CD4-positive, alpha-beta T cell treated with Interleukin-4 for 1 hour (primary cell): ENCODE measurements at regions not wholly inside any gene's neighbourhood (a gene's known extent, or its start where the extent isn't known, plus 50 kb on each side); places are given as distances from the start of the nearest gene placed in this dataset.
"Not testable (repeated sequence)": the region's sequence is repeated elsewhere in the genome, so short reads cannot be mapped to it uniquely, and the experiment has no call there.

Experiments used
- DNase-seq, 2 donors: peaks; one replicate each; pipeline ENCODE4 v3.0.0-alpha.2; 2020 to 2022

DNA sequence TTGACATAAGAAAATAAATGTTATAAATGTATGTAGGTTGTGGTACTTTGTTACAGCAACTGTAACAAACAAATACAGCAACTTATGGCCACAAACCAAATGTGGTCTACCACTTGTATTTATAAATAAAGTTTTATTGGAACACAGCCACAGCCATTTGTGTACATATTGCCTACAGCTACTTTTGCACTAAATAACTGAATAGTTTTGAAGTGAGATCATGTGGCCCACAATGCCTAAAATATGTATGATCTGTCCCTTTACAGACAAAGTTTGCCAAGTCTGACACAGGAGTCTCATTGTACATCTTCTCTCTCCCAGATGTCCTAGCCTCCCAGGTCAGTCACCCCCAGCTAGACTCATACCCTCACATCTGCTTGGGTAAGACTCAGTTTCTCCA lies 283.6 kb upstream of the PRDM9 start:
- no peak for DNase-seq

DNA sequence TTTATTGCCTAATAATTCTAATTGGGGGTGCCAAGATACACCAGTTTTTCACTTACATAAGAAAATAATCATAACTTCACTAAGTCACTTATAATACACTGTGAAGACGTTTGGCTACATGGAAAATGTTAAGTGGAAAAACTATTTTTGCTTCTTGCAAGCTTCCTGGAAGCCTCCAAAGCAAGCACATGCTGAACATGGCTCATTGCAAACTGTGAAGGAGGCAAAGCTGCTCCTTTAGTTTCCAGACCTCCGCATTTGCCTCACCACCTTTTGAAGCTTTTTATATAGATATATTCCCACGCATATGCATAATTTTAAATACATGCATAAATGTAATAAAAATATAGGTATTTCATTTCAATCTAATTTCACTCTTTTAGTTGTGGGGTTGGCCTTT lies 285.6 kb upstream of the PRDM9 start:
- DNase-seq = no peak

DNA sequence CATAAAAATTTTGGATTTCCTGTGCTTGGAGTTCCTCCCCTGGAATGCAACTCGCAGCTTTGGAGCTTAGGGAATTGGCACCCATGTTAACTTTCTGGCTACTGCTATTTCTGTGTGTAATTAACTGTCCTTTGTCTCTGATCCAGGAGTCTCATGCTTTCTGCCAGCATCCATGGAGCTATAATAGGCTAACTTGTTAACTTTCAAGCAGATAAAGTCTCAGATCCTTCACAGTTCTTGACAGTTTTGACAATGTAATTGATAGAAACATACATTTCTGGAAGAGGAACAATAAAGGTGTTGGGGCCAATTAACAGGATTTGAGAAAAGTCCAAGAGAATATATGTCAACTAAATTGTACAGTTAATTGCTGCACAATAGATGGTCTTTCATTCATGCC lies 290.2 kb upstream of the PRDM9 start:
- DNase-seq = no peak

DNA sequence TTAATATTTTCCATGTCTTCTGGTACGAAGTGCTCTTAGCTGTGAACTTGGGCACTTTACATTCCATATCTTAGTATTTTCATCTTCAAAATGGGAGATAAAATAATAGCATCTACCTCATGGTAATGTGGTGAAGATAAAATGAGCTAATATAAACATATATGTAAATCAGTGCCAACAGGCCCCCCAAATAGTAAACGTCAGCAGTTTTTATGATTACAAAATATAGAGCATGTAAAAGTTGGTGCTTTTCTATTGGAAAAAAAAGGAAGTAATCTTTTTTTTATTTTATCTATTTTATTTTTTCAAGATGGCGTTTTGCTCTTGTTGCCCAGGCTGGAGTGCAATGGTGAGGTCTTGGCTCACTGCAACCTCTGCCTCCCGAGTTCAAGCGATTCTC lies 291.1 kb upstream of the PRDM9 start:
- no peak for DNase-seq

DNA sequence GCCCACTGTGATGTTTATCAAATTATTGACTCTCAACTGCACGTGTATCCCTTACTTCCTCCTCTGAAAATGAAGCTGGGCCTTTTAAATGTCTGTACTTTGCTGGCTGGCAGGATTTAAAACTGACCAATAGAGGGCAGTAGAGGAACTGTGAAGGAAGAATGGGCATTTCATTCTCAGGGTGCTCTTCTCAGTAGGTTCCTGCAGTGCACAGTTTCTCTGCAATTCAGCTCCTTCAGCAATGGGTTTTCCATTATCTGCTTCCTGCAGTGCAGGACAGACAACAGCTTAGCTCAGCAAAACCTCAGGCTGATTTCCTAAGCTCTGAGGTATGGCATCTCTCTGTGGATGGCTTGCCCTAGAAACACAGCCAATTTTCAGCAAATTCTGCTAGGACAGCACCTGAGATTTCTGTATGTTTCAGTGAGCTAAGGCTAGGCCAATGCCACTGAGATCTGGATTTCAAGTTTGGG lies 298.4 kb upstream of the PRDM9 start:
- peak in 1 of 2 donors; percentile 2 for DNase-seq

DNA sequence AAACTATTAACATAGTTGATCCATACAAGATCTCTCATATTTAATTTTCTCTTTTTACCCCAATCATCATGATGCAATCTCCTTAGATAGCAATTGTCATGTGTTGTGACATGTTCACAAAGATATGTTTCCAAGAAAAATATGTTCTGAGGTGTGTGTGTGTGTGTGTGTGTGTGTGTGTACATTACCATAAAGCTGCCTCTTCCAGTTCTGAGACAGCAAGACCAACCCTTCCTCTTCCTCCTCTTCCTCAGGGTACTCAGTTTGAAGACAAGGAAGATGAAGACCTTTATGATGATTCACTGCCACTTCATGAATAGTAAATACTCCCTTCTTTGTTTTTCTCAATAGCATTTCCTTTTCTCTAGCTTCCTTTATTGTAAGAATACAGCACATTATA lies 303.3 kb upstream of the PRDM9 start:
- DNase-seq = no peak

DNA sequence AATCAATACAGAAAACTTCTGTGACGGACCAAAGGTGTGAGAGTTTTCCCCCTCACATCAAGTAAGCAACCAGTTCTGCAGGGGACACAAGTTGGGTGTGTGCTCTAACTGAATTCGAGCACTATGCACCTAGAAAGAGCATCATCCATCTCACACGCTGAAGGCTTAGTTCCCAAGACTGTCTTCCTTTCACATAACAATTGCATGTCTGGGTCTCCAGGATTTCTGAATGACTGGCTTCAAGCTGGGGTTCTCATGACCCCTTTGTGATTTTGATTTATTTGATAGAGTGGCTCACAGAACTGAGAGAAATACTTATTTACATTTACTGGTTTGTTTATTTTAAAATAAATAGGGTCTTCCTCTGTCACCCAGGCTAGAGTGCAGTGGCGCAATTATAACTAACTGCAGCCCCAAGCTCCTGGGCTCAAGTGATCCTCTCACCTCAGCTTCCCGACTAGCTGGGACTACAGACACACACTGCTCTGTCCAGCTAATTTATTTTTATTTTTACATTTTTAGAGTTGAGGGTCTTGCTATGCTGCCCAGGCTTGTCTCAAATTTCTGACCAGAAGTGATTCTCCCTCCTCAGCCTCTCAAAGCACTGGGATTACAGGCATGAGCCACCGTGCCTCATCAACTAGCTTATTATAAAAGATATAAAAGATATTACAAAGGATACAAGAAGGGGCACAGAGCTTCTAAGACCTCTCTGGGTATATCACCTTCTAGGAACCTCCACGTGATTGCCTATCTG lies 316.7 kb upstream of the CDH12 start:
- no peak for DNase-seq

DNA sequence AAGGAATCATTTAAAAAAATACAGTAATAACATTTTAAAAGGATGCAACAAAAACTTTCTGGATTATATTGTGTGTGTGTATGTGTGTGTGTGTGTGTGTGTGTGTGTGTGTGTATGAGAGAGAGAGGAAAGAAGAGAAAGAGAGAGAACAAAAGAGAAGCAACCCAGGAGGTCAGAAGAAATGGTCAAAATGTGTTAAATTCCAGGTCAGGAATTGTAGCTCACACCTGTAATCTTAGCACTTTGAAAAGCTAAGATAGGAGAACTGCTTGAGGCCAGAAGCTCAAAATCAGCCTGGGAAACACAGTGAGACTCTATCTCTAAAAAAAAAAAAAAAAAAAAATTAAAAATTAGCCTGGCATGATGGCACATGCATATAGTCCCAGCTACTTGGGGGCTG lies 311.8 kb upstream of the CDH12 start:
- DNase-seq = no peak

DNA sequence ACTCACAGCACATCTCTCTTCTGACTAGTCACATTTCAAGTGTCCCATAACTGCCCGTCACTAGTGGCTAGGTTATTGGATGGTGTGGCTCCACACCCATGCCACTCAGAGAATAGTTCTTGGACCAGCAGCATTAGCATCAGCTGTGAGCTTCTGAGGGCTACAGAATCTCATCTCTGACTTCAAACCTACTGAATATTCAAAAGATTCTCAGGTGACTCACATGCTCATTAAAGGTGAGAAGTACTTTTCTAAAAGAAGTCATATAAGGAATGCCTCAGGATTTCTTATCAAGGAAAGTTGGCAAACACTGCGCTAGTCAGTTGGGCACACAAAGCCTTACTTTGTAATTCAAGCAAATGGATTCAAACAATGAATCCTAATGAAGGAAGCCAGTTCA lies 305.0 kb upstream of the CDH12 start:
- no peak for DNase-seq

DNA sequence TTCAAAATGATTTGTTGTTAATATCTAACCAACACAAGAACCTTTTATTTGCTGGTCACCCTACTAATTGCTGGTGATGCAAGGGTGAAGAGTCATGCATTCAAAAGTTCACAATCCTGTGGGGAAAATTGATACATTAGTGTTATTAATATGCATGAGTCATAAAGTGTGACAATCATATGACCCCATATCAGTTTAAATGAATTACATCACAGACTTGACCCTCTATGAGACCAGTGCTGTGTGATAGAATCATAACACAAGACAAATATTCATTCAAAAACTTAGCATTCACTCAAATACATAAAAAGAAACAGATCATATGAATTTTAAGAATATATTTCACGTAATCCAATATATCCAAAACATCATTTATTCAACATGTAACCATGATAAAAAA lies 304.6 kb upstream of the CDH12 start:
- DNase-seq = no peak

DNA sequence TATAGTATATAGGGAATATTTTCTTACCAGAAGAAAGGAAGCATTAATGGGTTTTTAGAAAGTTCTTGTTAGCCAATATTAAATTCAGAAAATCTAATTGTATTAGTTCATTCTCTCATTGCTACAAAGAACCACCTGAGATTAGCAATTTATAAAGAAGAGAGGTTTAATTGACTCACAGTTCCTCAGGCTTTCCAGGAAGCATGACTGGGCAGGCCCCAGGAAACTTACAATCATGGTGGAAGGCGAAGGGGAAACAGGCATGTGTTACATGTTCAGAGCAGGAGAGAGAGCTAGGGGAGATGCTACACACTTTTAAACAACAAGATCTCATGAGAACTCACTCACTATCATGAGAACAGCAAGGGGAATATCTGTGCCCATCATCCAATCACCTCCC lies 304.0 kb upstream of the CDH12 start:
- no peak for DNase-seq

DNA sequence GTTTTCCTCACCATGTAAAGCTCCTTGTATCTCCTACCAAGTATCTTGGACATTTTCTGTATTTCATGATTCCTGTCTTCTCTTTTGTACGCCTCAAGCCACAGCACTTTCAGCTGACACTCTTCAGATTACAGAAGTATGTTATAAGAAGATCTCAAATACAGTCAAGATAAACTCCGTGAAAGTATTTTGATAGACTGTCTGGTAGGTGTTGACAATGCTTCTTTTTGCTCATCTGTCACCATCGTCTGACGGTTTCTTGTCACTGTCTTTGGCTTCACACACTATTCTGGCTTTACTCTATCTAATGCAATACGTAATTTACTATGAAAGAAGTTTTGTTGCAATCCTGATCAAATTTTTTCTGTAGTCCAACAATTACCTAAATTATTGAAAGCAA lies 294.5 kb upstream of the CDH12 start:
- DNase-seq = no peak

DNA sequence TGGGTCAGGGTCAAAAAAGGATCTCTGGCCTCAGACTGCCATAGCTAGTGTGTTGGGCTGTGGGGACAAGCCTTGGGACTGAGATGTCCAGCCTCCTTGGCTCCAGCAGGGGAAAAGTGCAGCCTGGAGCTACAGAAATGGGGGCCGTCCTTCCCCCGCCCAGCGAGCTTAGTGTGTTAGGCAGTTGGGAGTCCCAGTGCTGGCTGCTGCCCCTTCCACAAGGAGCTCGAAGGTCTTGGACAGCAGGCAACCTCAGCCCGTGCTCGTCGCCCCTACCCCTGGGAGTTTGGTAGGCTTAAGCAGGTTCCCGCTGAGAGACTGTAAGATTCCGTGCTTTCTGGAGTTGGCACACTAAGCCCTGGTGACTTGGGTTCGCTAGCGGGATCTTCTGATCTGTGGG lies 293.0 kb upstream of the CDH12 start:
- no peak for DNase-seq

DNA sequence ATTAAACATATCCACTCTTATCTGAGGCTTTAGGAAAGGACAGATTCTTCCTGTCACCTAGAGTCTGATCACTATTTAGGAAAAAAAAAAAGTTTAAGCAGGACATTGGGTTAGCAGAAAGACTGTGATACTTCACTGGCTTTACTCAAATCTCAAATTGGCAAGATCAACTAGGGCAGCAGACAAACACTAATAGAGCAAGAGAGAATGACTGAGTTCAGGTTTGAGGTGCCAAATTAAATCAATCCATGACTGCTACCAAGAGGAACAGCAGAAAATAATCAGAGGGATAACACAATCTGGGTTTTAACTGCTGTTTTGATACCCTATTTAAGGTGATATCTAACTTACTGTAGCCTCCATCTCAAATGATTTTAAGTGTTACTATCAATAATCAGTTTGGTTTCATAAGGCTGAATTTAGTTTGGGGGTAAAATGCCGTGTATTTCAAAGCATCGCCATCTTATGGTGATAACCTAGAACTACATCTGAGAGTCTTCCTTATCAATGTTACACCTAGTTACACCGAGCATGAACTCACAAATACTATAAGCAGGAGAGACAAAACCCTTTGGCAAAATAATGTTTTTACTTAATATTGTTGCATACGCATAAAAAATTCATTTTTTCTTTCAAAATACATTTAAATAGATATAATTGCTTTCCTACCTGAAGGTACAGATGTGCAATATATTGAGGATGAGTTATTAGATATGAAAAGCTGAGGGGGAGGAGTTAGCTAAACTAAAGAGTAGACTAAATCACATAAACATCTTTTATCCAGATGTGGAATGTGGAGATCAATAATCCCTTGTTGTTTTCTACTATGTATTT lies 286.4 kb upstream of the CDH12 start:
- DNase-seq = peak in 1 of 2 donors; percentile 0

DNA sequence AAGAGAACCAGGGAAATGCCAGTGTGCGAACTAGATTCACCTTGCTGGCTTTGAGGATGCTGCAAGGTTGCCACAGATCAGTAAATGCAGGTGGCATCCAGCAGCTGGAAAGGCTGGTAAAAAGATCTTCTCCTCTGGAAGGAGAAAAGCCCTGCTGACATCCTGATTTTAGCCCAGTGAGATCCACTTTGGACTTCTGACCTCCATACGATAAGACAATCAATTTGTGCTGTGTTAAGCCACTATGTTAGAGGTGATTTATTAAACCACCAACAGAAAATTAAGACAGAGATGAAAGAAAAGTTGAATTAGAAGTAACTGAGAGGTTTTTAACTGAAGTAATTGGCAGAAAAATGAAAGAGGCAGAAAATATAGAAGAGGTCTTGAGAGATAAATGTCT lies 283.8 kb upstream of the CDH12 start:
- DNase-seq = no peak

DNA sequence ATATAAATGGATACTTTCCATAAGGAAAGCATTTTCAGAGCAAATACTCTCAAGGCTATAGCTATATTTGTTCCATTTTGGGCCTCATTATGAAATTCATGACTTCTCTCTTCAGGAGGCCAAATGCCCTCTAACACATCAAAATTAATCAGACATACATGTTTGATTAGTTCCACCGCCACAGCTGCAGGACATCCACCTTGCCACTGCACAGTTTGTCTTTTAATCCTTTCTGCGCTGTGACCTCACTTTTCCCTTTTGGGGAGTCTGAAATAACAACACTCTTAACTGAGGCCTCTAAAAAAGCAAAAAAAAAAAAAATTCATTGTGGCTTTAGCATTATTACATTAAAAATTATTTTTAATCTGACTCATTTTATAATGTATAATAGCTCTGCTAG lies 279.1 kb upstream of the CDH12 start:
- DNase-seq = no peak

DNA sequence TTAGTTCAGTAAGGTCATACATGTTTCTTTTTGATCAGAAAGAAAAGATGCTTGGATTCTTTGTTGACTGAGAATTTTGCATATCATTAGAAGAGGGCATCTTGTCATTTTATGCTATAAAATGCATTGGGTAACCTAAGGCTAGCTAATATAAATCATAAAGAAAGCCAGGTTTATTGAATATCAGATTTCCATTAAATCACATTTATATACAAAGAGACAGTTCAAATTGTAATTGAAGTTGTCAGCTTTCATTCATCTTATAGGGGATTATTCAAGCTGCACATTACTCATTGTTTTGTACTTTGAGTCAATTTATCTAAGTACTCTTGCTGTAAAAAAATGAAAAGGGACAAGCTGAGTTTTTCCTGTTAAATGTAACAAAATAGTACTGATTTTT lies 259.1 kb upstream of the CDH12 start:
- DNase-seq = no peak

DNA sequence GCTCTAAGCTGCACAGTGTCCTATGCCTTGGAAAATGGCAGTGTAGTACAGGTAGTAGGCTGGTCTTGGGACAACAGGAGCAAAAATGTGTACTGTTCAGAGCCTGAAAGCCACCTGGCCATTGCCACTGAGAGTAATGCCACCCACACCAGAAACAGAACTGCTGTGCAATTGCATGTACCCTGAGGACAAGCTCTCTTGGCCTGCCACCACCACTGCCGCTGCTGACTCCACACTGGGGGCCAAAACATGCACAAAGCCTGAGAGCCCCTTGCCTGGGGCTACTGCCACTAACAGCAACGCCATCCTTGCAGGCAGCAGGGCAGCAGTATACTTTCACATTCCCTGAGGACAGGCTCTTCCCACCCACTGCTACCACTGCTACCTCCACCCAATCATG lies 251.9 kb upstream of the CDH12 start:
- DNase-seq = no peak

DNA sequence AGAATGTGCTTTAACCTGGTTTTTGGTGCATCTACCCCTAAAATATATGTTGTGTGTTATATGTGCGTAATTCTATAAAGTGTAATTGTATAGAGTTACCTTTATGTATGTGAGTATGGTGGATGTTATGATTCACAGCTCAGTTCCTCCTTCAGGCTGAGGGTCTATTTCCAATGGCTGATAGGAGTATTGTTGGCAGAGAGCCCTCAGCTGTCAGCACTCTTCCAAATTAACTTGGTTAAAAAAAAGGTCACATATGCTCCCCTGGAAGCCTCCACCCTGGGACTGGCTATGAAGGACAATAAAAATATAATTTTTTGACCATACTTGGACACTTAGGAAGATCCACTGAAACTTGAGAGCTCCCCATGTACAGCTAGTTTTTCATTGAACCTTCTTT lies 250.4 kb upstream of the CDH12 start:
- DNase-seq = no peak

DNA sequence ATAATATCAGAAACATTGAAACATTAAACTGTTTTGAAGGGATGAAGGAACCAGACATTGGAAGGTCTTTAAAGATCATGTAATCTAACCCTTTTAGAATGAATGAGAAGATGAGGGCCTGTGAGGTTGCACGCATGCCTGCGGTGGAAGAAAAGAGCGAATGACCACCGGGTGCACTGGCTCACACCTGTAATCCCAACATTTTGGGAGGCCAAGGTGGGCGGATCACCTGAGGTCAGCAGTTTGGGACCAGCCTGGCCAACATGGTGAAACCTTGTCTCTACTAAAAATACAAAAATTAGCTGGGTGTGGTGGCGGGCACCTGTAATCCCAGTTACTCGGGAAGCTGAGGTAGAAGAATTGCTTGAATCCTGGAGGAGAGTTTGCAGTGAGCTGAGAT lies 242.3 kb upstream of the CDH12 start:
- DNase-seq = not testable (repeated sequence)

DNA sequence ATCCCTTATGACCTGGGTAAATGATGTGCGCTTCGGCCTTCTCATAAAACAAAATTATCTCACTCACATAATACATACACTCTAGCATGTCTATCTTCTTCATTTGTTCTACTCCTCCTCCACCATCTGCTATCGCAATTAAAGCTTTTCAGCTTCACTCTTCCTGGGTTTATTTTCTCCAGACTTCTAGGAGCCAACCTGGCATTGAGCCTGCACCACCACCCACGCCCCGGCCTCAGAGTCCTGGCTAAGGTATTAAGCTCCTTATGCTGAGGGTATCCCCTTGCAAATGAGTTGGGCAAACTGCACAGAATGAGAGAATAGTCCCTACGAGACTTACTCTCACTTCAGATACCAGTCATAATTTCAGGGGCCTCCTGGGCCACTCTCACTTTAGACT lies 236.1 kb upstream of the CDH12 start:
- DNase-seq = no peak

DNA sequence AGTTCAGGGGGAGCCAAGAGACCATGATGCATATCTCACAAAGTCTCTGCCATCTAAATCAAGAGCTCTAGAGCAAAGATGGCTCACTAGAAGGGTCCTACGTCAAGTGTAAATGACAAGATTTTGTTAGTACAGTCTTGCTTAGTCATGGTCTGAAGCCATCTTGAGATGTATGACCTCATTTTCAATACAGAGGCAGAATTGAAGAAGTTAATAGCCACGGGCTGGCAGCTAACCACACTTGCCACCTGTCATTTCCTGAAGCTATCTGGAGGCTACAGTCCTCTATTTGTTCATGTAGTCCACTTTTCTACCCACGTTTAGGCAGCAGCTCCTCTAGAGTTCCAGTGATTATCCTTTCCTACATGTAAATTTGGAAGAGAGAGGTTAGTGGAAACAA lies 231.7 kb upstream of the CDH12 start:
- DNase-seq = no peak

DNA sequence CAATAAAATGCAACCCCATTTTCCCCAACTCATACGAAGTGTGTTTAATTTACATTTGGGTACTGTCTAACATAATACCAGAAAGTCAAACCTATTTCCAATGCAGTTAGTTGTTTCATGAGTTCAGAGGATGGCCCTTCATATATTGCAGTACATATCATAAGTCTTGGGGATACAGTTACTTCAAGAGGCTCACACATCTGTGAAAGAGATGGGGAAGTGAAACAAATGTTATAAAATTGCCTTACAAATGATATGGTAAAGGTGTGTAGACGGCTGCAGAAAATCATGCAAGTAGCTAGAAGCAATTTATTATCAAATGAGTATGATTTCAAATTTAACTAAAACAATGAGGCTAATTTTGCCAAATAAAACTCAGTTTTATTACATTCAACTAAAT lies 219.0 kb upstream of the CDH12 start:
- no peak for DNase-seq

DNA sequence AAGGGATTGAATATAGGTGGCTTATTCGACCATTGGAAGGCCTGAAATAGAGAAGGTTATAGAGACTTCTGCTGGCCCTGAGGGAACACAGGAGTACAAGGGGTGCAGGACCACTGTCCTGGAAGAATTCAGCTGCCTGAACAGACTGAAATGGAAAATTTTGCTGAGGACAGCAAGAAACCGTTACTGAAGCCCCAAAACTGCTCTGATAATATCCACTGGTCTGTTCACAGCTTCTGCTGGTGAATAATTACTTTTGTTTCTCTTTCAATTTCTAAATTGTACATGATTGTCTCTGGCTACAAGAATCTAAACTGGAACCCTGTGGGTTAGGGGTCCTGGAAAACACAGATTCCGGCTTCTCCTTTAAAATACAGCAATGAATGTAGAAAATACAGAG lies 218.5 kb upstream of the CDH12 start:
- DNase-seq = no peak

DNA sequence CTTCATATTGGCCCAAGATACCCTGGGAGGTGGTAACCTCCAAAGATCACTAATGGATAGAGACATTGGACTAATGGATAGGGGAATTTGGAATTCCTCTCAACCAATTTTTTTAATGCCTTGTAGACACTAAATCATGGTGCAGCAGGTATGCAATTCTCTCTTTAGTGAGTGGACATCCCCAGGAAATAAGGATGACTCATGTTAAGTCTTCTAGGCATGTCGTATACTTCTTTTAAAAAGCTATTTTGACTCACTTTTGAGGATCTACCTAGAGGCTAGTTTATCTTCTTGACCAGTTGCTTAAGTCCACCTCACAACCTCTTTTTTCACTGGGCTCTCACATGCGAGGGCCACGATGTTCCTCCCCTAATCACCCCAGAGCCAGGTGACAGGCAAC lies 211.6 kb upstream of the CDH12 start:
- no peak for DNase-seq
